Lower leg skin (tissue), 4 donors: ENCODE measurements at regions not wholly inside any gene's neighbourhood (a gene's known extent, or its start where the extent isn't known, plus 50 kb on each side); places are given as distances from the start of the nearest gene placed in this dataset.
"Not testable (repeated sequence)": the region's sequence is repeated elsewhere in the genome, so short reads cannot be mapped to it uniquely, and the experiment has no call there.

Experiments
- DNase-seq, 2 donors: peaks; one replicate each; pipeline ENCODE4 v3.0.0-alpha.2; 2019; ENCODE audit warnings: low spot score in 2 of 2
- H3K4me3 ChIP-seq: fragments of 200-600 bp; sonication (generic); 2 replicates; pipeline ENCODE4 v1.5.1; 2017; ENCODE audit warnings: mild to moderate bottlenecking, low read depth; ENCODE audit not compliant: poor library complexity, severe bottlenecking
- POLR2A ChIP-seq, 2 donors: fragments of 450-650 bp; IDR thresholded peaks; one replicate each; pipeline ENCODE4 v1.6.1; 2016 to 2017; ENCODE audit warnings: antibody characterized with exemption in 2 of 2, mild to moderate bottlenecking in 1 of 2, moderate library complexity in 1 of 2
- WGBS, 2 donors: methylation state at CpG; one replicate each; pipeline ENCODE4 v1.1.5; 2018; 5-methylcytosine and 5-hydroxymethylcytosine counted together
- intact Hi-C: fragments of 100-400 bp; cut with DNase I; formaldehyde crosslinking; loops from one replicate; pipeline ENCODE4 v1.15.0; 2023; ENCODE audit warnings: low total_unique reads
- TF ChIP-seq, protein P1 (sequence below), 3 donors: fragments of 450-650 bp; IDR thresholded peaks; one replicate each; pipeline ENCODE4 v1.5.1; 2016; ENCODE audit warnings: antibody characterized with exemption in 3 of 3, mild to moderate bottlenecking in 3 of 3, moderate library complexity in 2 of 3

DNA sequence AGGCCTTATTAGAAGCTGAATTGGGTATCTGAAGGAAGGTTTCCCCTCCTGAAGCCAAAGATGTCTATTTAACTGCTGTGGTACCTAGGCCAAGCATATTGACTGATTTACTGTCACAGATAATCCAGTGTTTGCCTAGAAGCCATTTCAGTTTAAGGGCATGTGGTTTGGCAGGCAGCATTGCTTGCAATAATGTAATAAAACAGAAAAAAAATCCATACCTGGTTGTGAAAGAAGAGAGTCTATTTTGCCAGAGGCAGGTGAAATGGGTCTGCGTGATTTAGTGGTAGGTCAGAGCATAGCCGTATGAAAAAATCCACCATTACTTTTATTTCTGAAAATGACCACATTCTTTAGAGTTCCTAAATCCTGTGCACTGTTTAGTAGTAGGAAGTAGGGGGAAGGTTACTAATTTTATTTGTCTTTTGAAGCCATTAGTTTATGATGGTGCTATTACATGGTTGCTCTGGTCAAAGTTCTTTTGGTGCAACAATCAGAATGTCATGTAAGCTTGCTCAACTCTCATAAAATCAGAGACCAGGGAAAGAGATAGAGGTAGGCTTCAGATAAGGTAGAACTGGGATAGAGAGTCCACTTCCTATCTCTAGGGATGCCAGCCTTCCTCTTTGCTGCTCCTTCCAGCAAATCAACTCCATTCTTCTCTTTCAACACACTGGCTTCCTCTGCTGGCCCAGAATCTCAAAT, 343.4 kb downstream of the GPD2 start:
- TF ChIP-seq POLR2A (IDR thresholded peaks at IDR 0.05): no peak
- TF ChIP-seq, protein P1, sequence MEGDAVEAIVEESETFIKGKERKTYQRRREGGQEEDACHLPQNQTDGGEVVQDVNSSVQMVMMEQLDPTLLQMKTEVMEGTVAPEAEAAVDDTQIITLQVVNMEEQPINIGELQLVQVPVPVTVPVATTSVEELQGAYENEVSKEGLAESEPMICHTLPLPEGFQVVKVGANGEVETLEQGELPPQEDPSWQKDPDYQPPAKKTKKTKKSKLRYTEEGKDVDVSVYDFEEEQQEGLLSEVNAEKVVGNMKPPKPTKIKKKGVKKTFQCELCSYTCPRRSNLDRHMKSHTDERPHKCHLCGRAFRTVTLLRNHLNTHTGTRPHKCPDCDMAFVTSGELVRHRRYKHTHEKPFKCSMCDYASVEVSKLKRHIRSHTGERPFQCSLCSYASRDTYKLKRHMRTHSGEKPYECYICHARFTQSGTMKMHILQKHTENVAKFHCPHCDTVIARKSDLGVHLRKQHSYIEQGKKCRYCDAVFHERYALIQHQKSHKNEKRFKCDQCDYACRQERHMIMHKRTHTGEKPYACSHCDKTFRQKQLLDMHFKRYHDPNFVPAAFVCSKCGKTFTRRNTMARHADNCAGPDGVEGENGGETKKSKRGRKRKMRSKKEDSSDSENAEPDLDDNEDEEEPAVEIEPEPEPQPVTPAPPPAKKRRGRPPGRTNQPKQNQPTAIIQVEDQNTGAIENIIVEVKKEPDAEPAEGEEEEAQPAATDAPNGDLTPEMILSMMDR (IDR thresholded peaks at IDR 0.05): no peak
- no peak overlapping the region for H3K4me3 ChIP-seq
- intact Hi-C loops: no loop called here
- DNase-seq: no peak
- WGBS, 2 donors: 67 to 76% methylated on average over 2 of the region's 2 CpGs

DNA sequence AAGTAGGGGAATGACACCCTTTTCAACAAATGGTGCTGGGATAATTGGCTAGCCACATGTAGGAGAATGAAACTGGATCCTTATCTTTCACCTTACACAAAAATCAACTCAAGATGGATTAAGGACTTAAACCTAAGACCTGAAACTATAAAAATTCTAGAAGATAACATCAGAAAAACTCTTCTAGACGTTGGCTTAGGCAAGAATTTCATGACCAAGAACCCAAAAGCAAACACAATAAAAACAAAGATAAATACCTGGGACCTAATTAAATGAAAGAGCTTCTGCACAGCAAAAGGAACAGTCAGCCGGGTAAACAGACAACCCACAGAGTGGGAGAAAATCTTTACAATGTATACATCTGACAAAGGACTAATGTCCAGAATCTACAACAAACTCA, 345.5 kb downstream of the GPD2 start:
- intact Hi-C loops, H3K4me3 ChIP-seq, DNase-seq: not testable (repeated sequence)
- 51 to 55% methylated on average over 2 of the region's 2 CpGs for WGBS, 2 donors

DNA sequence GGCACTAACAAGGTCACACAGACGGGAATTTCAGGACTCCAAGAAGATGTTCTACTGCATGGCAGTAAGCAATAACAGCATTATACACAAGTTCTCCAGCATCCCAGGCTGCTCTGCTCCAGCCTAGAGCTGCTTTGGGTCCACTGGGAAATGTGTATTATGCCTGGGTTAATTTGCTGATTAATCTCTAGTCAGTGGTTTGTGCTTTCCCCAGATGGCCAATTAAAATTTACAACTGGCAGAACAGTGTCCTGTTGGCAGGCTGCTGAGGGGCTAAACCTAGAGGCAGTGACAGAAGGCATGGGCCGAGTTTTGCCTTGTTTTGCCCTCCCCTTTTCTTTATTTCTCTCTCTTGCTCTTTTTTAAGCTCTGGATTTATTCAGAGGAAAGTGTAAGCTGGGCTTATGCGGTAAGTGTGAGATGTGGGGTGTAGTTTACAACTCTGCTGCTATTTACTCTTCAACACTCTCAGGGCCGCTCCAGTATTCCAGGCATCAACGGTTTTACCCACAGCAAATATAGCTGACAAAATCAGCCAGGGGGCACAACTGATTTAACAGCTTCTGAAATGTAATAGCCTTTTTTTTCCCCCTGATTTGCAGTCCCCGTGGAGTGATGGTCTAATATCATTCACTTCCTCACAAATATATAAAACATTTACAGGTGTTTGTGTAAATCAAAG, 348.0 kb downstream of the GPD2 start:
- no peak overlapping the region for H3K4me3 ChIP-seq
- TF ChIP-seq POLR2A (IDR thresholded peaks at IDR 0.05): no peak
- intact Hi-C loops: no loop called here
- DNase-seq: no peak
- WGBS, 2 donors: 43 to 45% methylated on average over 6 of the region's 6 CpGs

DNA sequence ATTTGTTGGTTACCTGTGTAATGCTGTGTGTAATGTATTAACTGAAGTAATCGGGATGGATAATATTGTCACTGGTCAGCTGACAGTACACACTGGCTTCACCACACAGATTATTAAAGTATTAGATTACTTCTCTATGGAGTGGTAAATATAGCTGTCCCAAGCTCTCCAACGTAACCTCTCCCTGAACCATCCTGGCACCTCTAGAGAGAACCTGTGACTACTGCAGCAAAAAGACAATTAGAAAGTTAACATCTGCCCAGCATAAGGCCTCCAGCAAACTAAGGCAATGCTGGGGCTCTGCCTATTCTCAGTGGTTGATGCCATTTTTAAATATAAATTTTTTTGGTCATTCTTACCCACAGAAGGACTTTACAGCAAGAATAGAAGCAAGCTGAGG, 351.3 kb downstream of the GPD2 start:
- WGBS, 2 donors: 84 to 95% methylated on average over 2 of the region's 2 CpGs
- TF ChIP-seq, protein P1 (IDR thresholded peaks at IDR 0.05): no peak
- TF ChIP-seq POLR2A (IDR thresholded peaks at IDR 0.05): no peak
- no peak overlapping the region for H3K4me3 ChIP-seq
- no peak for DNase-seq
- intact Hi-C loops: no loop called here

DNA sequence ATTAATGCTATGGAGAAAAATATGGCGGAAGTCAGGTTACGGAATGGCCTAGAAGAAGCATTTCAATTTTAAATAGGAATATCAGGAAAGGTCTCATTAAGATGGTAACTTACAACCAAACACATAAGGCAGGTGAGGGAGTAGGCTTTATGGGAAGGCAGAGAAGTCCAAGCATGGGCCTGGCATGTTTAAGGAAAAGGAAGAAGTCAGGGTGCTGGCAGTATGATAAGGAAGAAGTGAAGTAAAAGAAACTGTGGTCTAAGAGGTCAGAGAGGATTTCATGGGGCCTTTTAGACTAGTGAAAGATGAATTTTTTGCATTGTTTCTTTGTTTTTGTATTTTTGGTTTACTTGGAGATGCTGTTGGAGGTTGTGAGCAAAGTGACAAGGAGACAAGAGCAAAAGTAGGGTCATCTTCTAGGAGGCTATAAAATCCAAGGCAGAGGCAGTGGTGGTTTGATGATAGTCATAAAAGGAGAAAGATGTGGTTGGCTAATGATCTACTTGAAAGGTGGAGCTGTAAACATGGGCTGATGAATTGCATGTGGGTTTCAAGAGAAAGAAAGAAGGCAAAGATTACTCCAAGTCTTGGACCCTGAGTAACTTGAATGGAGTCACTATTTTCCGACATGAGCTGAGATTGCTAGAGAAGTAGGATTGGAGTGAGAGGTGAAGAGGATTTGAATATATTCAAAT, 354.3 kb downstream of the GPD2 start:
- H3K4me3 ChIP-seq: no peak overlapping the region
- intact Hi-C loops: loop anchor here (1.0 kb wide), 1 partner anchor 22 kb away; no protein-coding TSS in a partner anchor
- DNase-seq: no peak
- TF ChIP-seq POLR2A (IDR thresholded peaks at IDR 0.05): no peak
- TF ChIP-seq, protein P1 (IDR thresholded peaks at IDR 0.05): no peak
- 85 to 87% methylated on average over 3 of the region's 3 CpGs for WGBS, 2 donors

DNA sequence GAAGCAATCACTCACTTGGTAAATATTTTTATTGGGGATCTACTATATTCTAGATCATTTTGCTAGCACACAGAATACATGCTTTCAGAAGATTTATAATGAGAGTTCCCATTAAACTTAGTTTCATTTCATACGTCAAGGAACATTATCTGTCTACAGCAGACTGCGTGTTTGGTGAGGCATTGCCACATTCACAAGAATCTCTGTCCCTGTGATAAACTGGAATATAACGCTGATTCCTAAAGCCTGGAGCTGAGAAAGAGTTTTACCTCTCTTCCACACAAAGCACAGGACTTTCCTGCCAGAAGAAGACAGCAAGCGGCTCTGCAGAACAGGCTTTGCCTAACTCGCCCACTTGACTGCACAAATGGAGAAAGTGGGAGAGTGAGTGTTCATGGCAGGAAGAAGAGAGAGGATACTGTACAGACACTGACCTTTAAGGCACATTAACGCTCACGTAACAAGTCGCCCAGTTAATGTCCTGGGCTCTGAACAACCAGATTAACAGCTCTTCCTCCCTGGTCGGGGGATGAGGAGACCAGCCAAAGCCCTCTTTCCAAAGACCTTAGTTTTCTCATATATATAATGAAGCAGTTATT, 356.2 kb downstream of the GPD2 start:
- WGBS, 2 donors: 88 to 91% methylated on average over 9 of the region's 9 CpGs
- DNase-seq: no peak
- H3K4me3 ChIP-seq: no peak overlapping the region
- TF ChIP-seq, protein P1 (IDR thresholded peaks at IDR 0.05): no peak
- no peak for TF ChIP-seq POLR2A (IDR thresholded peaks at IDR 0.05)
- intact Hi-C loops: no loop called here
